ENCODE measurements at regions not wholly inside any gene's neighbourhood (a gene's known extent, or its start where the extent isn't known, plus 50 kb on each side); places are given as distances from the start of the nearest gene placed in this dataset.

- no peak for TF ChIP-seq GATA3 (IDR thresholded peaks at IDR 0.05; ENCODE audit: low read depth, low read length)
- TF ChIP-seq GATA2 (IDR thresholded peaks at IDR 0.05; ENCODE audit: low read depth, low read length), result no peak
Measured at GRCh38 chr4:1562771-1563170, 121.3 kb downstream of the FAM53A start.

Data from SH-SY5Y (cell line).